Activated CD4-positive, alpha-beta T cell treated with anti-CD3 and anti-CD28 coated beads for 4 hours (primary cell): ENCODE measurements at regions not wholly inside any gene's neighbourhood (a gene's known extent, or its start where the extent isn't known, plus 50 kb on each side); places are given as distances from the start of the nearest gene placed in this dataset.

Source experiments
- DNase-seq, 2 donors: peaks; one replicate each; pipeline ENCODE4 v3.0.0-alpha.2; 2020

DNA sequence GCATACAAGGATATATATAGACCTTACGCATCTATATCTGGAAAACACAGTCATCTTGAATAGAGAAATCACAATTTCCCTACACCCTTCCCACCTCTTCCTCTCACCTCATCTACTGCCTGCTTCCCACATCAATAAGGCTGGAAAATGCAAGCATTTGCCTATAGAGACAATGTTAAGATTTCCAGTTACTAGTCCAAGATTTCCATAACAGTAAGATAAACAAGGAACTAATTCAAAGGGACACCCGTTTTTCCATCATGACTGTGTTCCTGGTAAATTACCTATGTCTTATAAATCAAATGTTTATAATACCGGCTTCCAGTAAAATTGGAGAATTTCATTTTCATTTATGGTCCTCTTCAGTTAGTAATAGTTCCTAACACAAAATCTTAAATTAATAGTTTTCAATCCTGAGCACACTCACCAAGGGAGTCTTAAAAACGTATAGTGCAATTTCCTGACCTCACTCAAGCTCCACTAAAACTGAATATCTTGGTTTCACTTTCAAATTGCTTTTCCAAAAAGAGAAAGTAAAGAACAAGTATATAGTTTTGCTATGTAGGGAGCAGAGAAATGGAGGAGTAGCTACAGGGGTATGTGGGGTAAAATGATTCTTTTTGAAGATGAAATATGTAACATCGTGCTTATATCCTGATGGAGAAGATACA is 398.7 kb downstream of the PLPP3 start:
- DNase-seq, result no peak

- DNase-seq, result no peak
Measured at GRCh38 chr1:56179543-56179942, 399.8 kb downstream of the PLPP3 start.

DNA sequence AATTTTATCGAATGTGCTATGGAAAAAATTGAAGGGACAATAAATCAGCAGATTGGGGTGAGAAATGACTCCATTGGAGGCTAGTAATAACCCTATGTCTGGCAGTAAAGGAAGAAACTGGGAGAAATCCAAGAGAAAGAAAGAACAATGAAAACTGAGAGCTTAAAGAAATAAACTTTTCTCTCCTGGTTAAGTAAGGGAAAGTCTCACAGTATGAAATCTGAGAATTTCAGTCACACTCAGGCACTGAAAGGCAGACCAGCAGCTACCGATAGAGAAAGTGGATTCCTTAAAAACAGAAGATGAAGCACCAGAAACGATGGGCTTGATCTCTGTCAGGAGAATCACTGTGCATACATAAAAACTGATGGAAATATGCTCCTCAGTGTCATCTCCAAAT is 404.2 kb downstream of the PLPP3 start:
- DNase-seq, result no peak

- no peak for DNase-seq
Measured at GRCh38 chr1:56174176-56174885, 405.0 kb downstream of the PLPP3 start.

DNA sequence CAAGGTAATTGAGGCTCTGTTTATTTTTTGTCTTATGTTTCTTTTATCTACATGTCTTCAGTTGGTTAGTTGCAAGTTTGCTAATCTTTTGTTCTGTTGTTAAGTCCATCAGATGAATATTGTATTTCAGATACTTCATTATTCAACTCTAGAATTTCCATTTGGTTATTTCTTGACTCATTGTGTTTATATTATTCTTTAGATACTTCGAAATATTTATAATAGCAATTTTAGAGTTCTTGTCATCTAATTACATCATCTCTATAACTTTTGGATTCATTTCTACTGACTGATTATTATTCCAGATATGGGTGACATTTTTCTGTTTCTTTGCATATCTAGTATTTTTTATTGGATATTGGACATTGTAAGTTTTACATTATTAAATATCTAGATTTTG is 405.6 kb downstream of the PLPP3 start:
- DNase-seq, result no peak

- no peak for DNase-seq
Measured at GRCh38 chr1:56171670-56172069, 407.7 kb downstream of the PLPP3 start.

GRCh38 chr1:56170784-56171320 is 408.5 kb downstream of the PLPP3 start:
- DNase-seq, result no peak

- no peak for DNase-seq
Measured at GRCh38 chr1:56169856-56170255, 409.5 kb downstream of the PLPP3 start.

DNA sequence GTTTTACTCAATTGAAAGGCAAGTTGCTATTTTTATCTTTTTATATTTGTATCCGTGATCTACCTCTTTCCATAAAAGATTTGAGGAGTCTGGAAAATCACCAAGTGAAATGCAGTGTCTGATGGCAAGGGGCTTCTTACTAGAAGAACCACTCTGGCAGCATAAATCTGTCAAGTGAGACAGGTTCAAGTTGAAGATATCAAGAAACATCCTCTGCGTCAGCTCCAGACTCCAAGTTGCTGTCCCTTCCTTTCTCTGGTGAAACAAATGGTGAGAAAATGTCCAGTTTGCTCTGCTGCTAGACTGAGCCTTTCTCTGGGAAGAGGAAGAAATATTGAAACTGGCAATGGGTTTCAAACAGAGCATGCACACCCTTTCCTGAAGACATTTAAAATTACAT is 411.2 kb downstream of the PLPP3 start:
- DNase-seq, result no peak

DNA sequence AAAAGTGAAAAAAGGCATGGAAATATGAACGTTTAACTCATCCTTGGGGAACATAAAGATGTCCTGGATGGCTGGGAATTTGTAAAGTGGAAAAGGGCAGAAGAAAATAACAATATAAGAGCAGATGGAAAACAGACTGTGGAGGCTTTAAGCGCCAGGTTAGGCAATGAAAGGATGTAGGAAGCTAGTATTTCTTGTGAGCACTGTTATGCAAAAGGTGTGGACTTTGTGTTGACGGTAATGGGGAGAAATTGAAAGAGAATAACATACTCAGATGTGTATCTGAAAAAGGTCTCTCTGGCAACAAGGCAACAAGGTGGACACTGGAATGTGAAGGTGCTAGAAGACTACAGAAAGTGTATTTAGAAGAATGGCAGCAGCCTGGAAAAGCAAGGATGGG is 411.8 kb downstream of the PLPP3 start:
- no peak for DNase-seq

GRCh38 chr1:56160773-56161315 is 418.5 kb downstream of the PLPP3 start:
- DNase-seq, result no peak

GRCh38 chr1:56156971-56157876 is 422.1 kb downstream of the PLPP3 start:
- no peak for DNase-seq

GRCh38 chr1:56153276-56153675 is 426.1 kb downstream of the PLPP3 start:
- no peak for DNase-seq

- DNase-seq, result no peak
Measured at GRCh38 chr1:56152635-56153034, 426.7 kb downstream of the PLPP3 start.

GRCh38 chr1:56151402-56151801 is 428.0 kb downstream of the PLPP3 start:
- no peak for DNase-seq

DNA sequence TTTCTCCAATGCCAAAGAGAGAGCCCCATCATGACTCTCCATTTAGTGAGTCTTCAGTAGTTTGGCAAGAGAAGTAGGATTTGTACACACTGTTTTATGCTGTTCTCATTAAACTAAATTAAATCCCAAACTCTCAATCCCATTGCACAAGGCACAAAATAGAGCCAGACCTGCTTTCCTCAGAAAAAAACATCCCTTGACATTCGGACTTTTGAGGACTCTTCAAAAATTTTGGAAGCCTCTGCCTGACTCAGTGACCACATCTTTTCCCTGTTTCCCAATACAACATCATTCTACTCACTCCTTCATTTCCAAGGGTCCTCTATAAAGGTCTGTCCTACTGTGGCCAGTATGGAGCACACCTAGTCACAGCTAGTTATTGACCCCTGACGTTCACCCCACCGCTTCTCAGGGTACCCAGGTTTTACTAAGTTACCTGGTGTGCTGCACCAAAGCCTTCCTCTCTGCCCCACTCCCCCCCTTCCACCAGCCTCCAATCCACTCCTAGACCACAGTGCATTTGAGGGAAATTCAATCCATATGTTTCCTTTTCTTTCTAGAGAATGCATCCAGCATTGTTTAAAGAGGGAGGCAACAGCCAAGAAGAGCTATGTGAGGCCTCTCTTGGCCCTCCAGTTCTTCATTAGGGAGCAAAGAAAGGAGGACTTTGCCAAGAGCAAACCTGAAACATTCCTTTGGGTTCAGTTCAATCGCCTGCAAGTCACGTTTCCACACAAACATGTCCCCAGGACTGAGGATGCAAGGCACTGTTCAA is 428.7 kb downstream of the PLPP3 start:
- DNase-seq, result no peak

- DNase-seq, result no peak
Measured at GRCh38 chr1:56149761-56150160, 429.6 kb downstream of the PLPP3 start.

DNA sequence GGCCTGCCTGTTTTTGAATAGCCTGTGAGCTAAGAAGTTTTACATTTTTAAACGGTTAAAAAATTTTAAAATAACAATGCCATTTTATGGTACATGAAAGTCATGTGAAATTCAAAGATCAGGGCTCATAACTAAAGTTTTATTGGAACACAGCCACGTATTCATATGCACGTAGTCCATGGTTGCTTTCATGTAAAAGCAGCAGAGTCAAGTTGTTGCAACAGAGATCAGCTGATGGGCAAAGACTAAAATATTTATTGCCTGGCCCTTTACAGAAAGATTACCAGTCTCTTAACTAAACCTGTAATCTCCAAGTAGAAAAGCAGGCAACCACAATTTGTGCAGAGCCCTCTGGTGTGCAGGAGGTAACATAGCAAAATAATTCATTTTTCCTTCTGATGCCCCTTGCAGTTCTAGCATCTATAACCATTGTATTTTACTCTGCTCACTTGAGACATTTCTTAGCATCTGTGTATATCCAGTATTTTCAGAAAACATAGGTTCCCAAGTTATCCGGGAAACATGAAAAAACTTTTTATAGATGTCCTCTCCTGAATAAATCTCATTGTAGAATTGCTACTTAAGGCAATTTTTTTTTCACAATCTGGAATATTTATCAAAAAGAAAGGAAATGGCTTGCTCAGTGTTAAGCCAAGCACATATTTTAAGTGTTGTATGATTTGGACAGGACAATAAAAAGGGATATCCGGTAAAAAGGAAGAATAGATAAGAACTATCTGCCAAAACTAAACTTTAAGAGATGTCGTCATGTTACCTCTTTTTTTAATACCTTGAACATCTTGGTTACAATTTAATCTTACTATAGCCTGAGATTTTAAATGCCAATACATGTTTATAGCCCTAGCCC is 430.8 kb downstream of the PLPP3 start:
- DNase-seq, result no peak

GRCh38 chr1:56147459-56147858 is 431.9 kb downstream of the PLPP3 start:
- DNase-seq, result no peak

GRCh38 chr1:56147034-56147433 is 432.3 kb downstream of the PLPP3 start:
- DNase-seq, result no peak

GRCh38 chr1:56146449-56146848 is 432.9 kb downstream of the PLPP3 start:
- no peak for DNase-seq
